ENCODE measurements at regions not wholly inside any gene's neighbourhood (a gene's known extent, or its start where the extent isn't known, plus 50 kb on each side); places are given as distances from the start of the nearest gene placed in this dataset.

- H3K9me3 ChIP-seq (ENCODE audit: control extremely low read depth in 1 of 5, control insufficient read depth in 4 of 5, insufficient read depth in 2 of 5, low read depth in 1 of 5, low read length in 4 of 5): no peaks in the 10 kb centered on the region
- no peaks in the 10 kb centered on the region for H3K27me3 ChIP-seq (replicated peaks in 2 of 5; ENCODE audit: control insufficient read depth in 4 of 5, insufficient read depth in 5 of 5, low read length in 4 of 5)
- POLR2A ChIA-PET: no interaction called here
- H3K4me3 ChIP-seq (ENCODE audit: control insufficient read depth in 1 of 7, extremely low read depth in 1 of 7, insufficient read depth in 4 of 7, low read depth in 2 of 7, low read length in 6 of 7): no peak overlapping the region
- WGBS (ENCODE audit: insufficient coverage): 55% methylated on average over 7 of the region's 8 CpGs
- CTCF ChIA-PET: interaction anchor here (1.2 kb wide), 1 partner anchor 8 kb away, joined by 3 read pairs; no protein-coding TSS in a partner anchor
- H3K27ac ChIP-seq (ENCODE audit: insufficient read depth in 1 of 2, low read depth in 1 of 2, low read length in 2 of 2, poor library complexity in 1 of 2, severe bottlenecking in 2 of 2): no peak overlapping the region
- DNase-seq: peak; percentile 6 to 69 (median 44)
- no peaks in the 10 kb centered on the region for H3K36me3 ChIP-seq (ENCODE audit: control insufficient read depth in 4 of 4, insufficient read depth in 4 of 4, low read length in 3 of 4)
- peaks cover 0 to 6% (median 0%) of the 10 kb centered on the region in 4 experiments for H3K4me1 ChIP-seq (ENCODE audit: control extremely low read depth in 1 of 4, control insufficient read depth in 4 of 4, insufficient read depth in 4 of 4, low read length in 3 of 4)
Observed at GRCh38 chr12:92297932-92298696, 152.5 kb upstream of the BTG1 start.

GRCh38 chr12:92297405-92297804, 151.8 kb upstream of the BTG1 start:
- ChIA-PET POLR2A (no interaction called here), CTCF (interaction anchor here (1.2 kb wide), 1 partner anchor 9 kb away, joined by 3 read pairs; no protein-coding TSS in a partner anchor)

GRCh38 chr12:92295523-92295922, 149.9 kb upstream of the BTG1 start:
- ChIA-PET POLR2A (no interaction called here), CTCF (no interaction called here)
- no peaks in the 10 kb centered on the region for H3K9me3 ChIP-seq (ENCODE audit: control extremely low read depth in 1 of 5, control insufficient read depth in 4 of 5, insufficient read depth in 2 of 5, low read depth in 1 of 5, low read length in 4 of 5)
- H3K27ac ChIP-seq (ENCODE audit: insufficient read depth in 1 of 2, low read depth in 1 of 2, low read length in 2 of 2, poor library complexity in 1 of 2, severe bottlenecking in 2 of 2): no peak overlapping the region
- no peaks in the 10 kb centered on the region for H3K27me3 ChIP-seq (replicated peaks in 2 of 5; ENCODE audit: control insufficient read depth in 4 of 5, insufficient read depth in 5 of 5, low read length in 4 of 5)
- DNase-seq: no peak
- peaks cover 0 to 6% (median 0%) of the 10 kb centered on the region in 4 experiments for H3K4me1 ChIP-seq (ENCODE audit: control extremely low read depth in 1 of 4, control insufficient read depth in 4 of 4, insufficient read depth in 4 of 4, low read length in 3 of 4)
- 100% methylated on average over 3 of the region's 3 CpGs for WGBS (ENCODE audit: insufficient coverage)
- H3K36me3 ChIP-seq (ENCODE audit: control insufficient read depth in 4 of 4, insufficient read depth in 4 of 4, low read length in 3 of 4): no peaks in the 10 kb centered on the region
- no peak overlapping the region for H3K4me3 ChIP-seq (ENCODE audit: control insufficient read depth in 1 of 7, extremely low read depth in 1 of 7, insufficient read depth in 4 of 7, low read depth in 2 of 7, low read length in 6 of 7)

More at GRCh38 chr12:92297405-92297804, 151.8 kb upstream of the BTG1 start:
- H3K27me3 ChIP-seq (replicated peaks in 2 of 5; ENCODE audit: control insufficient read depth in 4 of 5, insufficient read depth in 5 of 5, low read length in 4 of 5): no peaks in the 10 kb centered on the region
- 100% methylated on average over 4 of the region's 4 CpGs for WGBS (ENCODE audit: insufficient coverage)
- no peaks in the 10 kb centered on the region for H3K36me3 ChIP-seq (ENCODE audit: control insufficient read depth in 4 of 4, insufficient read depth in 4 of 4, low read length in 3 of 4)
- H3K9me3 ChIP-seq (ENCODE audit: control extremely low read depth in 1 of 5, control insufficient read depth in 4 of 5, insufficient read depth in 2 of 5, low read depth in 1 of 5, low read length in 4 of 5): no peaks in the 10 kb centered on the region
- no peak overlapping the region for H3K27ac ChIP-seq (ENCODE audit: insufficient read depth in 1 of 2, low read depth in 1 of 2, low read length in 2 of 2, poor library complexity in 1 of 2, severe bottlenecking in 2 of 2)
- H3K4me3 ChIP-seq (ENCODE audit: control insufficient read depth in 1 of 7, extremely low read depth in 1 of 7, insufficient read depth in 4 of 7, low read depth in 2 of 7, low read length in 6 of 7): no peak overlapping the region
- H3K4me1 ChIP-seq (ENCODE audit: control extremely low read depth in 1 of 4, control insufficient read depth in 4 of 4, insufficient read depth in 4 of 4, low read length in 3 of 4): peaks cover 0 to 6% (median 0%) of the 10 kb centered on the region in 4 experiments
- DNase-seq: no peak

- WGBS (ENCODE audit: insufficient coverage): no CpG with 5 or more reads among the region's 4 CpGs
- no peak for DNase-seq
- no peak overlapping the region for H3K4me3 ChIP-seq (ENCODE audit: control insufficient read depth in 1 of 7, extremely low read depth in 1 of 7, insufficient read depth in 4 of 7, low read depth in 2 of 7, low read length in 6 of 7)
- H3K4me1 ChIP-seq (ENCODE audit: control extremely low read depth in 1 of 4, control insufficient read depth in 4 of 4, insufficient read depth in 4 of 4, low read length in 3 of 4): peaks cover 0 to 6% (median 0%) of the 10 kb centered on the region in 4 experiments
- POLR2A ChIA-PET: no interaction called here
- CTCF ChIA-PET: no interaction called here
- no peaks in the 10 kb centered on the region for H3K36me3 ChIP-seq (ENCODE audit: control insufficient read depth in 4 of 4, insufficient read depth in 4 of 4, low read length in 3 of 4)
- H3K27ac ChIP-seq (ENCODE audit: insufficient read depth in 1 of 2, low read depth in 1 of 2, low read length in 2 of 2, poor library complexity in 1 of 2, severe bottlenecking in 2 of 2): no peak overlapping the region
- no peaks in the 10 kb centered on the region for H3K27me3 ChIP-seq (replicated peaks in 2 of 5; ENCODE audit: control insufficient read depth in 4 of 5, insufficient read depth in 5 of 5, low read length in 4 of 5)
- H3K9me3 ChIP-seq (ENCODE audit: control extremely low read depth in 1 of 5, control insufficient read depth in 4 of 5, insufficient read depth in 2 of 5, low read depth in 1 of 5, low read length in 4 of 5): no peaks in the 10 kb centered on the region
Observed at GRCh38 chr12:92294676-92295440, 149.2 kb upstream of the BTG1 start.

GRCh38 chr12:92292016-92292415, 146.4 kb upstream of the BTG1 start:
- CTCF ChIA-PET: no interaction called here
- Histone ChIP-seq H3K27ac (ENCODE audit: insufficient read depth in 1 of 2, low read depth in 1 of 2, low read length in 2 of 2, poor library complexity in 1 of 2, severe bottlenecking in 2 of 2) (no peak overlapping the region), H3K27me3 (replicated peaks in 2 of 5; ENCODE audit: control insufficient read depth in 4 of 5, insufficient read depth in 5 of 5, low read length in 4 of 5) (no peaks in the 10 kb centered on the region), H3K4me3 (ENCODE audit: control insufficient read depth in 1 of 7, extremely low read depth in 1 of 7, insufficient read depth in 4 of 7, low read depth in 2 of 7, low read length in 6 of 7) (no peak overlapping the region), H3K36me3 (ENCODE audit: control insufficient read depth in 4 of 4, insufficient read depth in 4 of 4, low read length in 3 of 4) (no peaks in the 10 kb centered on the region), H3K4me1 (ENCODE audit: control extremely low read depth in 1 of 4, control insufficient read depth in 4 of 4, insufficient read depth in 4 of 4, low read length in 3 of 4) (no peaks in the 10 kb centered on the region), H3K9me3 (ENCODE audit: control extremely low read depth in 1 of 5, control insufficient read depth in 4 of 5, insufficient read depth in 2 of 5, low read depth in 1 of 5, low read length in 4 of 5) (no peaks in the 10 kb centered on the region)
- 100% methylated on average over 2 of the region's 4 CpGs for WGBS (ENCODE audit: insufficient coverage)
- no peak for DNase-seq
- POLR2A ChIA-PET: no interaction called here

- DNase-seq: no peak
- POLR2A ChIA-PET: interaction anchor here (0.6 kb wide), 1 partner anchor 144 kb away, joined by 3 read pairs; no protein-coding TSS in a partner anchor
- Histone ChIP-seq H3K27ac (ENCODE audit: insufficient read depth in 1 of 2, low read depth in 1 of 2, low read length in 2 of 2, poor library complexity in 1 of 2, severe bottlenecking in 2 of 2) (no peak overlapping the region), H3K36me3 (ENCODE audit: control insufficient read depth in 4 of 4, insufficient read depth in 4 of 4, low read length in 3 of 4) (no peaks in the 10 kb centered on the region), H3K4me1 (ENCODE audit: control extremely low read depth in 1 of 4, control insufficient read depth in 4 of 4, insufficient read depth in 4 of 4, low read length in 3 of 4) (no peaks in the 10 kb centered on the region), H3K9me3 (ENCODE audit: control extremely low read depth in 1 of 5, control insufficient read depth in 4 of 5, insufficient read depth in 2 of 5, low read depth in 1 of 5, low read length in 4 of 5) (no peaks in the 10 kb centered on the region), H3K4me3 (ENCODE audit: control insufficient read depth in 1 of 7, extremely low read depth in 1 of 7, insufficient read depth in 4 of 7, low read depth in 2 of 7, low read length in 6 of 7) (no peak overlapping the region), H3K27me3 (replicated peaks in 2 of 5; ENCODE audit: control insufficient read depth in 4 of 5, insufficient read depth in 5 of 5, low read length in 4 of 5) (no peaks in the 10 kb centered on the region)
- WGBS (ENCODE audit: insufficient coverage): 100% methylated on average over 1 of the region's 1 CpG
- CTCF ChIA-PET: interaction anchor here (0.9 kb wide), 1 partner anchor 155 kb away, joined by 3 read pairs; no protein-coding TSS in a partner anchor
Observed at GRCh38 chr12:92290886-92291285, 145.2 kb upstream of the BTG1 start.

GRCh38 chr12:92290350-92290695, 144.7 kb upstream of the BTG1 start:
- Histone ChIP-seq H3K4me3 (ENCODE audit: control insufficient read depth in 1 of 7, extremely low read depth in 1 of 7, insufficient read depth in 4 of 7, low read depth in 2 of 7, low read length in 6 of 7) (no peak overlapping the region), H3K36me3 (ENCODE audit: control insufficient read depth in 4 of 4, insufficient read depth in 4 of 4, low read length in 3 of 4) (no peaks in the 10 kb centered on the region), H3K27ac (ENCODE audit: insufficient read depth in 1 of 2, low read depth in 1 of 2, low read length in 2 of 2, poor library complexity in 1 of 2, severe bottlenecking in 2 of 2) (no peak overlapping the region), H3K4me1 (ENCODE audit: control extremely low read depth in 1 of 4, control insufficient read depth in 4 of 4, insufficient read depth in 4 of 4, low read length in 3 of 4) (no peaks in the 10 kb centered on the region), H3K9me3 (ENCODE audit: control extremely low read depth in 1 of 5, control insufficient read depth in 4 of 5, insufficient read depth in 2 of 5, low read depth in 1 of 5, low read length in 4 of 5) (no peaks in the 10 kb centered on the region), H3K27me3 (replicated peaks in 2 of 5; ENCODE audit: control insufficient read depth in 4 of 5, insufficient read depth in 5 of 5, low read length in 4 of 5) (no peaks in the 10 kb centered on the region)
- DNase-seq: no peak
- ChIA-PET CTCF (interaction anchor here (0.9 kb wide), 1 partner anchor 155 kb away, joined by 3 read pairs; no protein-coding TSS in a partner anchor), POLR2A (interaction anchor here (0.6 kb wide), 1 partner anchor 143 kb away, joined by 3 read pairs; no protein-coding TSS in a partner anchor)
- 100% methylated on average over 1 of the region's 1 CpG for WGBS (ENCODE audit: insufficient coverage)
